Activated naive CD4-positive, alpha-beta T cell treated with anti-CD3 and anti-CD28 coated beads, Interleukin-2, amount 10 ng/mL, durations not matched to agents 7 days and 5 days (primary cell): ENCODE measurements at regions not wholly inside any gene's neighbourhood (a gene's known extent, or its start where the extent isn't known, plus 50 kb on each side); places are given as distances from the start of the nearest gene placed in this dataset.

Source experiments
- CTCF ChIA-PET: fragments of 350-600 bp; sonication (Branson Sonifier 250); formaldehyde crosslinking; loops from one replicate; lab custom pipeline; 2021; ENCODE audit warnings: antibody characterized with exemption; lab: Charles Lee
- DNase-seq: peaks from one replicate; pipeline ENCODE4 v3.0.0-alpha.2; 2020
- H3K27ac Mint-ChIP-seq: one replicate; pipeline ENCODE4 v1.8.0; 2021; ENCODE audit warnings: mild to moderate bottlenecking, moderate library complexity, mixed read lengths
- H3K27me3 Mint-ChIP-seq: one replicate; pipeline ENCODE4 v1.8.0; 2021; ENCODE audit warnings: mild to moderate bottlenecking, mixed read lengths
- H3K36me3 Mint-ChIP-seq: one replicate; pipeline ENCODE4 v1.8.0; 2021; ENCODE audit warnings: mixed read lengths
- H3K4me1 Mint-ChIP-seq: one replicate; pipeline ENCODE4 v1.8.0; 2021; ENCODE audit warnings: mixed read lengths
- H3K4me3 Mint-ChIP-seq: one replicate; pipeline ENCODE4 v1.8.0; 2021; ENCODE audit warnings: mild to moderate bottlenecking, moderate library complexity, mixed read lengths
- H3K9me3 Mint-ChIP-seq: one replicate; pipeline ENCODE4 v1.8.0; 2021; ENCODE audit warnings: mixed read lengths

DNA sequence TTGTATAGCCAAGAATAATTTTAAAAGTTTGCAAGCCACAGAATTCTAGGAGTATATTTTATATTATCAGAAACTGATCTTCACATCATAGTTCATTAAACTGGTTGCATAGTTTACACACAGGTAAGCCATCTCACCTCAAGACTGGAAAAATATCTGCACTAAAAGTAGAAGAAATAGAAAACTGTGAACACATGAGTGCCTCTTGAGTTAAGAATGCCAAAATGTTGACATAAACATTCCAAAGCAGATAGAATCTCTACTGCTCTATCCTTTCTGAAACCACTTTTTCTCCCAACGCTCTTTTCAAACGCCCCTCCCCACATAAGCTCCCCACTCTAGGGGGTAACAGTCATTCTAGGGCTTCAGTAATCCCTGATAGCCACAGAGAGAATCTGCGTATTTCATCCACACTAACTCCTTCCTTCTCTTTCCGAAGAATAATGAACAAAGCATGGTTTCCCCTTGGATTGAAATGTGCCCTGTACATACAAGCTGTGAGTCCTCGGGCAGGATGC is 201.5 kb downstream of the IRS2 start:
- Mint-ChIP-seq H3K27ac (no peak overlapping the region), H3K27me3 (peaks cover 18% of the 10 kb centered on the region), H3K36me3 (no peaks in the 10 kb centered on the region), H3K4me3 (no peak overlapping the region), H3K9me3 (no peaks in the 10 kb centered on the region), H3K4me1 (no peaks in the 10 kb centered on the region)
- CTCF ChIA-PET = no interaction called here
- no peak for DNase-seq

DNA sequence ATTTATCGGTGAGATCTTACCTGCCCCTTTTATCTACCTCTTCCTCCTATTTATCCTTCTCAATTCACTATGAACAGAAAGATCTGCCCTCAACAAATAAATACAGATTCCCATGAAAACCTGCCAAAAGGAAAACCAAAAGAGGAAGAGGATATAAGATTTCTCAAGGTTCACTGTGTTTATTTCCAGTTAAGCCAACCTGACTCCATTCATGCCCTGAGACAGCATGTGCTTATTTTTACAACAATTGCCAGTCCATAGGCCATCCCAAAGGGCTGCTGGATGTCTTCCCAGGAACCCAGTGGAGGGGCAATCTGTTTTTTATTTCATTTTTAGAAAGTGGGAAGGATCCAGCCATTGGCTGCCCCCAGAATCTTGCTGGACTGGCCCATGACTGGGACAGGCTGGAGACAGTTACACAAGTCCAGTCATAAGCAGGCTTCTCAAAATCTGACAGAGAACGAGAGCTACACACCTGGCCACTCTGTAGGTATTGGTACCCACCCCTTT is 209.1 kb downstream of the IRS2 start:
- peaks cover 2% of the 10 kb centered on the region for H3K4me1 Mint-ChIP-seq
- no peaks in the 10 kb centered on the region for H3K36me3 Mint-ChIP-seq
- H3K4me3 Mint-ChIP-seq = no peak overlapping the region
- H3K27me3 Mint-ChIP-seq = peaks cover under 1% of the 10 kb centered on the region
- CTCF ChIA-PET = no interaction called here
- no peaks in the 10 kb centered on the region for H3K9me3 Mint-ChIP-seq
- no peak overlapping the region for H3K27ac Mint-ChIP-seq
- DNase-seq = no peak

GRCh38 chr13:109576331-109576813 is 210.0 kb downstream of the IRS2 start:
- no peak for DNase-seq
- Mint-ChIP-seq H3K27me3 (no peaks in the 10 kb centered on the region), H3K4me3 (no peak overlapping the region), H3K27ac (no peak overlapping the region), H3K4me1 (peaks cover 10% of the 10 kb centered on the region), H3K36me3 (no peaks in the 10 kb centered on the region), H3K9me3 (no peaks in the 10 kb centered on the region)
- CTCF ChIA-PET = no interaction called here

GRCh38 chr13:109575821-109576220 is 210.6 kb downstream of the IRS2 start:
- H3K4me3 Mint-ChIP-seq = no peak overlapping the region
- no peaks in the 10 kb centered on the region for H3K36me3 Mint-ChIP-seq
- DNase-seq = no peak
- CTCF ChIA-PET = no interaction called here
- no peaks in the 10 kb centered on the region for H3K9me3 Mint-ChIP-seq
- H3K27ac Mint-ChIP-seq = no peak overlapping the region
- H3K27me3 Mint-ChIP-seq = no peaks in the 10 kb centered on the region
- peaks cover 14% of the 10 kb centered on the region for H3K4me1 Mint-ChIP-seq

GRCh38 chr13:109572389-109572788 is 214.0 kb downstream of the IRS2 start:
- no peak overlapping the region for H3K4me3 Mint-ChIP-seq
- no peak overlapping the region for H3K27ac Mint-ChIP-seq
- peaks cover 3% of the 10 kb centered on the region for H3K9me3 Mint-ChIP-seq
- CTCF ChIA-PET = no interaction called here
- peaks cover 9% of the 10 kb centered on the region for H3K36me3 Mint-ChIP-seq
- no peak for DNase-seq
- H3K27me3 Mint-ChIP-seq = peaks cover 4% of the 10 kb centered on the region
- H3K4me1 Mint-ChIP-seq = peaks cover 25% of the 10 kb centered on the region

GRCh38 chr13:109569958-109570711 is 216.2 kb downstream of the IRS2 start:
- Mint-ChIP-seq H3K27ac (peak overlapping the region; percentile 77), H3K4me3 (peak overlapping the region; percentile 57), H3K4me1 (peaks cover 25% of the 10 kb centered on the region), H3K36me3 (peaks cover 9% of the 10 kb centered on the region), H3K27me3 (peaks cover 9% of the 10 kb centered on the region), H3K9me3 (peaks cover 3% of the 10 kb centered on the region)
- peak; percentile 80 for DNase-seq
- CTCF ChIA-PET = interaction anchor here (1.7 kb wide), 1 partner anchor 215 kb away, joined by 4 read pairs; no protein-coding TSS in a partner anchor

DNA sequence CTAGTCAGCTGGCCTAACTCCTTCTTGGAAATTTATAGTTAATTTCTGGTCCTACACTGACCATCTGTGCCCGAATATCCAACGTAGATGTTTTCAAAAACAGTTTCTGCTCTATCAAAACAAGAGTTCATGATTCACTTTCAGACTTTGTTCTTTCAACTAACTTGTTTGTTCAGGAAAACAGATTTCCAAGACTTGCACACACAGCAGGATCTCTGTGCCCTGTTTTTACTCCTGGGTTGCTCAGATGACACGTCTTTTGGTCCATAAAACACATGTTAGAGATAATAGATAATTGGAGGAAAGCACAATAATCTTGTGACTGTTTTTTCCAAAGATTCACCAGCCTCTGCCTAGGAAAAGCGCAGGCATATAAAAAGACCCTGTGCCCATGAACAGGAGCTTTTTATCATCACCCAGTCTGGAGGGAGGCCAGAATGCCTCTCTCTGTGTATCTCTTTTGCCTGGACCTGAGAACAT is 218.0 kb downstream of the IRS2 start:
- DNase-seq = no peak
- Mint-ChIP-seq H3K9me3 (peaks cover 3% of the 10 kb centered on the region), H3K36me3 (peaks cover 9% of the 10 kb centered on the region), H3K4me3 (no peak overlapping the region), H3K4me1 (peaks cover 25% of the 10 kb centered on the region), H3K27me3 (peaks cover 9% of the 10 kb centered on the region), H3K27ac (no peak overlapping the region)
- CTCF ChIA-PET = no interaction called here

DNA sequence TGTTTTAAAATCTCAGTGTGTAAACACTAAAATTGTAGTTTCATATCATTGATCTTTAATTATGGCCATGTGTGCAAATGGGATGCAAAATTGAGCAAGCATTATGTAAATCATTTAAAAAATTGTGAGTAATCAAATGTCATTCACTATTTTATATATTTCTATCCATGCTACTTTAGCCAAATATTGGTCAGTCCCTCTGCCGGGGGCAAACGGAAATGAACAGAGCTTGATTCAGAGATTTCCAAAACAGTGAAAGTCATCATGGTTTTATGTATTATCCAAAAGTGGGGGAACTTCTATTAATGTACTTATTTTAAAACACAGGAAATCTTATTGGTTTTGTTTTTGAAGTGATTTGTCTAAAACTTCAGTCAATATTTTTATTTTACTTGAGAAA is 219.1 kb downstream of the IRS2 start:
- Mint-ChIP-seq H3K27me3 (peaks cover 9% of the 10 kb centered on the region), H3K36me3 (peaks cover 9% of the 10 kb centered on the region), H3K9me3 (peaks cover 3% of the 10 kb centered on the region), H3K4me3 (no peak overlapping the region), H3K4me1 (peaks cover 23% of the 10 kb centered on the region), H3K27ac (no peak overlapping the region)
- CTCF ChIA-PET = no interaction called here
- DNase-seq = no peak

DNA sequence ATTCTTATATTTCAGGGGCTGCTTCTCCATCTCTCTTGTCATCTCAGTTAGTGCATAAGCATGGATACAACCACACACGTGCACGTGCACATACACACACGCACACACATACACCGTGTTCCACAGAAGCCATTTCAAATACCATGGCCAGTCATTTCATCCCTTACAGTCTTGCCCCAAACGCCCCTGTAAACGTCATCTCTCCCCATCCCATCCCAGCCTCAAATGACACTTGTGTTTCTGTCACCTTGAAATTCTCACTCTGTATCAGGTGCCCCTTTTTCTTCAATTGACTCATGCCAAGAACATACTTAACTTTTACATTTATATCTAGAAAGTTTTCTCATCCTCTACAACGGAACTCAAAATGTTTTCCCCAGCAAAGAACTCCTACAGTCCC is 220.5 kb downstream of the IRS2 start:
- Mint-ChIP-seq H3K27ac (no peak overlapping the region), H3K9me3 (peaks cover 6% of the 10 kb centered on the region), H3K27me3 (peaks cover 9% of the 10 kb centered on the region), H3K4me3 (no peak overlapping the region), H3K36me3 (peaks cover 9% of the 10 kb centered on the region), H3K4me1 (peaks cover 12% of the 10 kb centered on the region)
- CTCF ChIA-PET = no interaction called here
- no peak for DNase-seq

DNA sequence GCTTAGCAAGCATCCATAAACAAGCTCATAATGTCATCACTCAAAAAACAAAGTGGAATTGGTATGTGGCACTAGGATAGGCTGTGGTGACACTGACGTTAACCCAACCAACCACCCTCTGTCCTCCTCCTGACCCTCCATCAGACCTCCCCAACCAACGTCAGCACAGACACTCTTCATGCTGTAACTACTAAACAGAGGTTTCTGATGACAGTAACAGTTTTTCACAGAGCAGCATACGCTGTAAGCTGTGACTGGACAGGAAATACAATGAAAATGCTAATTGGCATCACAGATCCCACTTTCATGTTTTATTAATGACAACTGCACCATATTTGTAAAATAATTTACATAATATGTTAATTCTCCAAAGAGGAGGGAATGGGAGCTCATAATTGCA is 238.0 kb downstream of the IRS2 start:
- H3K9me3 Mint-ChIP-seq = no peaks in the 10 kb centered on the region
- no peak overlapping the region for H3K27ac Mint-ChIP-seq
- DNase-seq = no peak
- H3K4me1 Mint-ChIP-seq = peaks cover 2% of the 10 kb centered on the region
- H3K4me3 Mint-ChIP-seq = no peak overlapping the region
- CTCF ChIA-PET = no interaction called here
- H3K27me3 Mint-ChIP-seq = no peaks in the 10 kb centered on the region
- H3K36me3 Mint-ChIP-seq = no peaks in the 10 kb centered on the region

GRCh38 chr13:109547942-109548341 is 238.4 kb downstream of the IRS2 start:
- DNase-seq = no peak
- Mint-ChIP-seq H3K27ac (no peak overlapping the region), H3K4me3 (no peak overlapping the region), H3K27me3 (no peaks in the 10 kb centered on the region), H3K4me1 (peaks cover 2% of the 10 kb centered on the region), H3K36me3 (no peaks in the 10 kb centered on the region), H3K9me3 (no peaks in the 10 kb centered on the region)
- CTCF ChIA-PET = no interaction called here

- H3K27me3 Mint-ChIP-seq = no peaks in the 10 kb centered on the region
- peaks cover 2% of the 10 kb centered on the region for H3K4me1 Mint-ChIP-seq
- no peaks in the 10 kb centered on the region for H3K36me3 Mint-ChIP-seq
- no peak for DNase-seq
- no peak overlapping the region for H3K4me3 Mint-ChIP-seq
- H3K9me3 Mint-ChIP-seq = no peaks in the 10 kb centered on the region
- CTCF ChIA-PET = no interaction called here
- no peak overlapping the region for H3K27ac Mint-ChIP-seq
Measured at GRCh38 chr13:109545931-109546330, 240.5 kb downstream of the IRS2 start.

DNA sequence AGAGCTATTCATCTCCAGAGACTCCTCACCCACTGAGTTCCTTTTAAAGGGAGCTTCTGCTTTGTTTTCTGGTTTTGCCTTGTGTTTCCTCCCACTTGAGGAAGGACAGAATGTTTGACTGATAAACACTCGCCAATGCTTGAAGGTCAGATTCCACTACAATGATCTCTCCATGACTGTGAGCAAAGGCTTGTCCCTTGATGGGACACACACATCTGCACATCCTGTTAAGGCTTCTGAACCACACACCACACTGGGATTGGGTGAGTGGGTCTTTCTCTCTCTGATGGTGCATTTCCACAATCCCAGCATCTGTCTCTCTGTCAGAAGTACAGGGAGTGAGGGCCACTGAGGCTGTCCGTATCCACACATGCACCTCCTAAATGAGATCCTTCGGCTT is 245.3 kb downstream of the IRS2 start:
- no peak for DNase-seq
- CTCF ChIA-PET = no interaction called here
- Mint-ChIP-seq H3K27ac (no peak overlapping the region), H3K4me3 (no peak overlapping the region), H3K27me3 (peaks cover 1% of the 10 kb centered on the region), H3K36me3 (no peaks in the 10 kb centered on the region), H3K9me3 (no peaks in the 10 kb centered on the region), H3K4me1 (peaks cover 2% of the 10 kb centered on the region)

DNA sequence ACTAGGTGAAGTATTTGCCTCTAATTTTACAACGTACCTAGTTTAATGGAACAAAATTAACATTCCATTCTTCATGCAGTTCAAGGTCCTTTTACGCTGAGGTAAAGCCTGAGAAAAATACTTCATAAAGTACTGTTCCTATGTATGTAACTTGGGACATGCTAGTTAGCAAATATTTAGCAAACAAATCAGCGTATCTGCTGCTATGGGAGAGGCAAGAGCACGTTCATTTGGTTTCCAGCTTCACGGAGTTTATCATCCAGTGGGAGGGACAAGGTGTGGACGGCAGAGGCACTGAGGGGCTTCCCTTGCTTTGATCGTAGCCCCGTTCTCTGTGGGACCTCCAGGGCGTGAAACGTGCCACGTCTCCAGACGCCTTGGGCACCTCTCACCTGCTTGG is 248.8 kb downstream of the IRS2 start:
- Mint-ChIP-seq H3K4me1 (no peaks in the 10 kb centered on the region), H3K27ac (no peak overlapping the region), H3K27me3 (peaks cover 4% of the 10 kb centered on the region)

DNA sequence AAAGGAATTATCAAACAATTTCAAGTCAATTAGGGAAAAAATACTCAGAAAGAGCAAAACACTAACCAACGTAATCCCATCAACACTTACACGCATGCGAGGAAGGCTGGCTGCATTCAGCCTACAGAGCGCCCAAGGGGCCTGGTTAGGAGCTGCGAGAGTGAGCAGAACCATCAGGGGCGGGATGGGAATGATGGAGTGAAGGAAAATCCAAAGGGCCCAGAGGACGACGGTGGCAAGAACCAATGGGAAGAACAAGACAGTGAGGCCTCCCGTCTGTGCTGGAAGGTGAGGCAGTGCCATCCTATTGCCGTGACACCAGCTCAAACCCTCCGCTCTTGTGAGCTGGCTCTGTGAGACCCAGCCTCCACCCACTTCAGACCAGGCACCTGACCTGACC is 253.0 kb downstream of the IRS2 start:
- Mint-ChIP-seq H3K27ac (no peak overlapping the region), H3K4me3 (no peak overlapping the region), H3K9me3 (no peaks in the 10 kb centered on the region), H3K4me1 (no peaks in the 10 kb centered on the region), H3K36me3 (no peaks in the 10 kb centered on the region), H3K27me3 (peaks cover 4% of the 10 kb centered on the region)
- no peak for DNase-seq
- CTCF ChIA-PET = interaction anchor here (0.7 kb wide), 1 partner anchor 10 kb away, joined by 4 read pairs; no protein-coding TSS in a partner anchor

More for the DNA sequence above, 248.8 kb downstream of the IRS2 start:
- no peaks in the 10 kb centered on the region for H3K9me3 Mint-ChIP-seq
- H3K4me3 Mint-ChIP-seq = no peak overlapping the region
- H3K36me3 Mint-ChIP-seq = no peaks in the 10 kb centered on the region
- CTCF ChIA-PET = no interaction called here
- no peak for DNase-seq
